ENCODE measurements at regions not wholly inside any gene's neighbourhood (a gene's known extent, or its start where the extent isn't known, plus 50 kb on each side); places are given as distances from the start of the nearest gene placed in this dataset.

DNA sequence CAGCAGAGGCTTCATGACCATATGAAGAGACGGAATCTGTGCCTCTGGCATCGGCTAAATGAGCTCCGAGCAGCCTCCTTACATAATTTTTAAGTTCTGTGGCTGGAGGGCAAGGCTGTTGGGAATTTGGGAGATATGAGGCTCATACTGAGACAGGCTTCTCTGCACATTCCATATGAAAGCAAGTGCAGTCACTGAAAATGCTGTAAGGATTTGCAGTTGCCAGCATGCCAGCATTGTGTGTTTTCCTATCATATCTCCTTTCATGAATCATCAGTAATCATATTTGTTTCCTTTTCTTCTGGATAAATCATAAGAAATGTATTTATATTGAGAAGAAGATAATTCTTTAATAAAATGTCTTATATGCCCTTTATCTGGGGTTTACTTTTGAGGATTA lies 775.4 kb downstream of the SEMA5A start:
- TF ChIP-seq POLR2AphosphoS5 (IDR thresholded peaks at IDR 0.05; ENCODE audit: insufficient read depth in 1 of 2, low read depth in 1 of 2): no peak
- TF ChIP-seq, protein P1, sequence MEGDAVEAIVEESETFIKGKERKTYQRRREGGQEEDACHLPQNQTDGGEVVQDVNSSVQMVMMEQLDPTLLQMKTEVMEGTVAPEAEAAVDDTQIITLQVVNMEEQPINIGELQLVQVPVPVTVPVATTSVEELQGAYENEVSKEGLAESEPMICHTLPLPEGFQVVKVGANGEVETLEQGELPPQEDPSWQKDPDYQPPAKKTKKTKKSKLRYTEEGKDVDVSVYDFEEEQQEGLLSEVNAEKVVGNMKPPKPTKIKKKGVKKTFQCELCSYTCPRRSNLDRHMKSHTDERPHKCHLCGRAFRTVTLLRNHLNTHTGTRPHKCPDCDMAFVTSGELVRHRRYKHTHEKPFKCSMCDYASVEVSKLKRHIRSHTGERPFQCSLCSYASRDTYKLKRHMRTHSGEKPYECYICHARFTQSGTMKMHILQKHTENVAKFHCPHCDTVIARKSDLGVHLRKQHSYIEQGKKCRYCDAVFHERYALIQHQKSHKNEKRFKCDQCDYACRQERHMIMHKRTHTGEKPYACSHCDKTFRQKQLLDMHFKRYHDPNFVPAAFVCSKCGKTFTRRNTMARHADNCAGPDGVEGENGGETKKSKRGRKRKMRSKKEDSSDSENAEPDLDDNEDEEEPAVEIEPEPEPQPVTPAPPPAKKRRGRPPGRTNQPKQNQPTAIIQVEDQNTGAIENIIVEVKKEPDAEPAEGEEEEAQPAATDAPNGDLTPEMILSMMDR (IDR thresholded peaks at IDR 0.05): no peak
